ENCODE measurements at regions not wholly inside any gene's neighbourhood (a gene's known extent, or its start where the extent isn't known, plus 50 kb on each side); places are given as distances from the start of the nearest gene placed in this dataset.
"Not testable (repeated sequence)": the region's sequence is repeated elsewhere in the genome, so short reads cannot be mapped to it uniquely, and the experiment has no call there.

DNA sequence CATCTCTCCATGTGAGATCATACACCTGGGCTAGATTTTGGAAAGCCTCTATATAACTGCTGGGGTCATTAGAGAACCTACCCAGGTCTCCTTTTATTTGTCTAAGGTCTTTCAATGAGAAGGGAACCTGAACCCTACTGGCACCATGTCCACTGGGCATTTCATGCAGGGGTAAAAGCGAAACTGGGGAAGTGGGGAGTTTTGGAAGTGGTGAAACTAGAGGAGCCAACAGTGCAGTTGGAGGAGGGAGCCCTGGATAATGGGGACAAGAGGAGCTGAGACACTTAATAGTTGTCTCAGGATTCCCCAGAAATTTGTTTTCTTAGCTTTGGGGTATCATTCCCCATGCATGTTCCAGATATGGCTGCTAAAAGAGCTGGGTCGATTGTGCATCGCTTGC, 169.0 kb upstream of the NREP start:
- Histone ChIP-seq H3K4me1 (ENCODE audit: control insufficient read depth, insufficient read depth, low read length) (no peaks in the 10 kb centered on the region), H3K4me3 (ENCODE audit: low read depth in 2 of 2, low read length in 2 of 2) (no peak overlapping the region), H3K27me3 (ENCODE audit: control insufficient read depth, insufficient read depth, low read length) (no peaks in the 10 kb centered on the region), H3K27ac (ENCODE audit: low read length) (no peak overlapping the region), H3K9me3 (ENCODE audit: control insufficient read depth, insufficient read depth, low read depth, low read length) (no peaks in the 10 kb centered on the region), H3K36me3 (ENCODE audit: control insufficient read depth, insufficient read depth, low read length) (no peaks in the 10 kb centered on the region)
- ChIA-PET CTCF (no interaction called here), POLR2A (no interaction called here)
- in situ Hi-C loops (cut with HindIII; ENCODE audit: low pct_unique_long_range_greater_than_20kb, low sequenced_read_pairs) = no loop called here
- TF ChIP-seq, protein P1, sequence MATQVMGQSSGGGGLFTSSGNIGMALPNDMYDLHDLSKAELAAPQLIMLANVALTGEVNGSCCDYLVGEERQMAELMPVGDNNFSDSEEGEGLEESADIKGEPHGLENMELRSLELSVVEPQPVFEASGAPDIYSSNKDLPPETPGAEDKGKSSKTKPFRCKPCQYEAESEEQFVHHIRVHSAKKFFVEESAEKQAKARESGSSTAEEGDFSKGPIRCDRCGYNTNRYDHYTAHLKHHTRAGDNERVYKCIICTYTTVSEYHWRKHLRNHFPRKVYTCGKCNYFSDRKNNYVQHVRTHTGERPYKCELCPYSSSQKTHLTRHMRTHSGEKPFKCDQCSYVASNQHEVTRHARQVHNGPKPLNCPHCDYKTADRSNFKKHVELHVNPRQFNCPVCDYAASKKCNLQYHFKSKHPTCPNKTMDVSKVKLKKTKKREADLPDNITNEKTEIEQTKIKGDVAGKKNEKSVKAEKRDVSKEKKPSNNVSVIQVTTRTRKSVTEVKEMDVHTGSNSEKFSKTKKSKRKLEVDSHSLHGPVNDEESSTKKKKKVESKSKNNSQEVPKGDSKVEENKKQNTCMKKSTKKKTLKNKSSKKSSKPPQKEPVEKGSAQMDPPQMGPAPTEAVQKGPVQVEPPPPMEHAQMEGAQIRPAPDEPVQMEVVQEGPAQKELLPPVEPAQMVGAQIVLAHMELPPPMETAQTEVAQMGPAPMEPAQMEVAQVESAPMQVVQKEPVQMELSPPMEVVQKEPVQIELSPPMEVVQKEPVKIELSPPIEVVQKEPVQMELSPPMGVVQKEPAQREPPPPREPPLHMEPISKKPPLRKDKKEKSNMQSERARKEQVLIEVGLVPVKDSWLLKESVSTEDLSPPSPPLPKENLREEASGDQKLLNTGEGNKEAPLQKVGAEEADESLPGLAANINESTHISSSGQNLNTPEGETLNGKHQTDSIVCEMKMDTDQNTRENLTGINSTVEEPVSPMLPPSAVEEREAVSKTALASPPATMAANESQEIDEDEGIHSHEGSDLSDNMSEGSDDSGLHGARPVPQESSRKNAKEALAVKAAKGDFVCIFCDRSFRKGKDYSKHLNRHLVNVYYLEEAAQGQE (IDR thresholded peaks at IDR 0.05; ENCODE audit: insufficient read depth in 1 of 2, low read depth in 2 of 2, low read length in 1 of 2) = no peak
- TF ChIP-seq POLR2AphosphoS5 (IDR thresholded peaks at IDR 0.05; ENCODE audit: low read depth, low read length) (no peak), SIN3A (IDR thresholded peaks at IDR 0.05; ENCODE audit: borderline replicate concordance, insufficient read depth, low read depth, low read length) (no peak), TCF7L2 (IDR thresholded peaks at IDR 0.05; ENCODE audit: low read depth, low read length) (no peak)
- TF ChIP-seq, protein P2, sequence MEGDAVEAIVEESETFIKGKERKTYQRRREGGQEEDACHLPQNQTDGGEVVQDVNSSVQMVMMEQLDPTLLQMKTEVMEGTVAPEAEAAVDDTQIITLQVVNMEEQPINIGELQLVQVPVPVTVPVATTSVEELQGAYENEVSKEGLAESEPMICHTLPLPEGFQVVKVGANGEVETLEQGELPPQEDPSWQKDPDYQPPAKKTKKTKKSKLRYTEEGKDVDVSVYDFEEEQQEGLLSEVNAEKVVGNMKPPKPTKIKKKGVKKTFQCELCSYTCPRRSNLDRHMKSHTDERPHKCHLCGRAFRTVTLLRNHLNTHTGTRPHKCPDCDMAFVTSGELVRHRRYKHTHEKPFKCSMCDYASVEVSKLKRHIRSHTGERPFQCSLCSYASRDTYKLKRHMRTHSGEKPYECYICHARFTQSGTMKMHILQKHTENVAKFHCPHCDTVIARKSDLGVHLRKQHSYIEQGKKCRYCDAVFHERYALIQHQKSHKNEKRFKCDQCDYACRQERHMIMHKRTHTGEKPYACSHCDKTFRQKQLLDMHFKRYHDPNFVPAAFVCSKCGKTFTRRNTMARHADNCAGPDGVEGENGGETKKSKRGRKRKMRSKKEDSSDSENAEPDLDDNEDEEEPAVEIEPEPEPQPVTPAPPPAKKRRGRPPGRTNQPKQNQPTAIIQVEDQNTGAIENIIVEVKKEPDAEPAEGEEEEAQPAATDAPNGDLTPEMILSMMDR (IDR thresholded peaks at IDR 0.05) = no peak
- no TSS peak for BruUV-seq (replicated peaks)
- DNase-seq (ENCODE audit: low read depth, low spot score) (no peak), ATAC-seq (no peak)
- intact Hi-C loops (cut with micrococcal nuclease; ENCODE audit: unreplicated experiment) = no loop called here

DNA sequence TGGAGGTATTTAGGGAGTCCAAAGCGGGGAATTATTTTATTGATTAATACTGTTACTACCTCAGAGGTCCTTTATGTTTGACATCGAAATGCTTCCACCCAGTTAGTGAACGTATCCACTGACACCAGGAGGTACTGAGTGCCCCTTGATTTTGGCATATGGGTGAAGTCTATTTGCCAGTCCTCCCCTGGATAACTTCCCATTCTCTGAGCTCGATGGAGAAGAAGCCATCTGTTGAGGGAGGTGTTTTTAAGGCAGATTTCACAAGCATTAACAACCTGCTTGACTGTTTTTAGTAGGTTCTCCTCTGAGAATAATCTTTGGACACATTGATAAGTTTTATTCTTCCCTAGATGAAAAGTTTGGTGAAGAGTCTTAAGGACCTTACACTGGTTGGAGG, 165.3 kb upstream of the NREP start:
- H3K4me1 ChIP-seq (ENCODE audit: control insufficient read depth, insufficient read depth, low read length) = no peaks in the 10 kb centered on the region
- H3K27ac ChIP-seq (ENCODE audit: low read length) = no peak overlapping the region
- H3K36me3 ChIP-seq (ENCODE audit: control insufficient read depth, insufficient read depth, low read length) = no peaks in the 10 kb centered on the region
- in situ Hi-C loops (cut with HindIII; ENCODE audit: low pct_unique_long_range_greater_than_20kb, low sequenced_read_pairs) = no loop called here
- intact Hi-C loops (cut with micrococcal nuclease; ENCODE audit: unreplicated experiment) = no loop called here
- H3K9me3 ChIP-seq (ENCODE audit: control insufficient read depth, insufficient read depth, low read depth, low read length) = no peaks in the 10 kb centered on the region
- DNase-seq (ENCODE audit: low read depth, low spot score) (no peak), ATAC-seq (no peak)
- no peak for TF ChIP-seq POLR2AphosphoS5 (IDR thresholded peaks at IDR 0.05; ENCODE audit: low read depth, low read length)
- no peak for TF ChIP-seq SIN3A (IDR thresholded peaks at IDR 0.05; ENCODE audit: borderline replicate concordance, insufficient read depth, low read depth, low read length)
- no peak for TF ChIP-seq TCF7L2 (IDR thresholded peaks at IDR 0.05; ENCODE audit: low read depth, low read length)
- TF ChIP-seq, protein P1 (IDR thresholded peaks at IDR 0.05; ENCODE audit: insufficient read depth in 1 of 2, low read depth in 2 of 2, low read length in 1 of 2) = no peak
- TF ChIP-seq, protein P2 (IDR thresholded peaks at IDR 0.05) = no peak
- CTCF ChIA-PET = no interaction called here
- no peak overlapping the region for H3K4me3 ChIP-seq (ENCODE audit: low read depth in 2 of 2, low read length in 2 of 2)
- no TSS peak for BruUV-seq (replicated peaks)
- H3K27me3 ChIP-seq (ENCODE audit: control insufficient read depth, insufficient read depth, low read length) = no peaks in the 10 kb centered on the region
- POLR2A ChIA-PET = no interaction called here

DNA sequence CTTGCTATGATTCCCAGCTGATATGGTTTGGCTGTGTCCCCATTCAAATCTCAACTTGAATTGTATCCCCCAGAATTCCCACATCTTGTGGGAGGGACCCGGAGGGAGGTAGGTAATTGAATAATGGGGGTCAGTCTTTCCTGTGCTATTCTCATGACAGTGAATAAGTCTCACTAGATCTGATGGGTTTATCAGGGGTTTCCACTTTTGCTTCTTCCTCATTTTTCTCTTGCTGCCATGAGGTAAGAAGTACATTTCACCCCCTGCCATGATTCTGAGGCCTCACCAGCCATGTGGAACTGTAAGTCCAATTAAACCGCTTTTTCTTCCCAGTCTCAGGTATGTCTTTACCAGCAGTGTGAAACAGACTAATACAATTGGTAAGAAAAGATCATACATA, 164.7 kb upstream of the NREP start:
- H3K4me1 ChIP-seq (ENCODE audit: control insufficient read depth, insufficient read depth, low read length); H3K27me3 ChIP-seq (ENCODE audit: control insufficient read depth, insufficient read depth, low read length); BruUV-seq (replicated peaks); POLR2A ChIA-PET; intact Hi-C loops (cut with micrococcal nuclease; ENCODE audit: unreplicated experiment); ATAC-seq; DNase-seq (ENCODE audit: low read depth, low spot score); H3K9me3 ChIP-seq (ENCODE audit: control insufficient read depth, insufficient read depth, low read depth, low read length); CTCF ChIA-PET; H3K36me3 ChIP-seq (ENCODE audit: control insufficient read depth, insufficient read depth, low read length); H3K4me3 ChIP-seq (ENCODE audit: low read depth in 2 of 2, low read length in 2 of 2); in situ Hi-C loops (cut with HindIII; ENCODE audit: low pct_unique_long_range_greater_than_20kb, low sequenced_read_pairs); H3K27ac ChIP-seq (ENCODE audit: low read length): not testable (repeated sequence)

Data from Panc1 (cell line).